HG03457 (cell line): ENCODE measurements at regions not wholly inside any gene's neighbourhood (a gene's known extent, or its start where the extent isn't known, plus 50 kb on each side); places are given as distances from the start of the nearest gene placed in this dataset.

Experiments
- ATAC-seq: cut with Tn5 transposase; IDR thresholded peaks from one replicate; pipeline ENCODE4 v1.9.1; 2021; ENCODE audit warnings: moderate number of reproducible peaks; ENCODE audit not compliant: unreplicated experiment

GRCh38 chr7:68321776-68322496 is 1276.3 kb upstream of the AUTS2 start:
- no peak for ATAC-seq

GRCh38 chr7:68324621-68325020 is 1273.7 kb upstream of the AUTS2 start:
- ATAC-seq, result no peak

GRCh38 chr7:68334216-68334615 is 1264.1 kb upstream of the AUTS2 start:
- ATAC-seq, result no peak

GRCh38 chr7:68334636-68335272 is 1263.5 kb upstream of the AUTS2 start:
- ATAC-seq, result no peak

- ATAC-seq, result no peak
Measured at GRCh38 chr7:68336594-68336993, 1261.7 kb upstream of the AUTS2 start.

- no peak for ATAC-seq
Measured at GRCh38 chr7:68348401-68348800, 1249.9 kb upstream of the AUTS2 start.

- ATAC-seq, result no peak
Measured at GRCh38 chr7:68362745-68363518, 1235.3 kb upstream of the AUTS2 start.

GRCh38 chr7:68364886-68365625 is 1233.2 kb upstream of the AUTS2 start:
- ATAC-seq, result no peak

- no peak for ATAC-seq
Measured at GRCh38 chr7:68371985-68372384, 1226.3 kb upstream of the AUTS2 start.

- no peak for ATAC-seq
Measured at GRCh38 chr7:68376131-68376661, 1222.1 kb upstream of the AUTS2 start.

GRCh38 chr7:68381731-68382130 is 1216.5 kb upstream of the AUTS2 start:
- no peak for ATAC-seq

- ATAC-seq, result no peak
Measured at GRCh38 chr7:68384581-68384980, 1213.7 kb upstream of the AUTS2 start.

GRCh38 chr7:68393051-68393450 is 1205.2 kb upstream of the AUTS2 start:
- ATAC-seq, result no peak

GRCh38 chr7:68394131-68394530 is 1204.1 kb upstream of the AUTS2 start:
- ATAC-seq, result no peak

- no peak for ATAC-seq
Measured at GRCh38 chr7:68399991-68400590, 1198.2 kb upstream of the AUTS2 start.

- no peak for ATAC-seq
Measured at GRCh38 chr7:68400783-68401182, 1197.5 kb upstream of the AUTS2 start.

- ATAC-seq, result no peak
Measured at GRCh38 chr7:68401313-68401712, 1197.0 kb upstream of the AUTS2 start.

GRCh38 chr7:68406480-68406879 is 1191.8 kb upstream of the AUTS2 start:
- ATAC-seq, result no peak

- ATAC-seq, result no peak
Measured at GRCh38 chr7:68407460-68407859, 1190.8 kb upstream of the AUTS2 start.

- no peak for ATAC-seq
Measured at GRCh38 chr7:68408873-68409272, 1189.4 kb upstream of the AUTS2 start.

- no peak for ATAC-seq
Measured at GRCh38 chr7:68409851-68410250, 1188.4 kb upstream of the AUTS2 start.
